Occipital lobe (tissue), 1 donor: ENCODE measurements at regions not wholly inside any gene's neighbourhood (a gene's known extent, or its start where the extent isn't known, plus 50 kb on each side); places are given as distances from the start of the nearest gene placed in this dataset.

Experiments
- DNase-seq: peaks from one replicate; lab custom pipeline; 2025; lab: John Stamatoyannopoulos, UW

- no peak for DNase-seq
Observed at GRCh38 chr2:196389670-196390069, 218.3 kb upstream of the STK17B start.

- no peak for DNase-seq
Observed at GRCh38 chr2:196390243-196391148, 219.1 kb upstream of the STK17B start.

- no peak for DNase-seq
Observed at GRCh38 chr2:196391149-196391479, 219.7 kb upstream of the STK17B start.

GRCh38 chr2:196399096-196399495 lies 227.7 kb upstream of the STK17B start:
- DNase-seq, result no peak

- no peak for DNase-seq
Observed at GRCh38 chr2:196399722-196400691, 228.6 kb upstream of the STK17B start.

- DNase-seq, result no peak
Observed at GRCh38 chr2:196403471-196403870, 232.1 kb upstream of the STK17B start.

- DNase-seq, result no peak
Observed at GRCh38 chr2:196404276-196404675, 232.9 kb upstream of the STK17B start.

GRCh38 chr2:196407675-196408264 lies 231.7 kb upstream of the CCDC150 start:
- no peak for DNase-seq

- no peak for DNase-seq
Observed at GRCh38 chr2:196409376-196409775, 230.1 kb upstream of the CCDC150 start.

- no peak for DNase-seq
Observed at GRCh38 chr2:196410008-196410407, 229.5 kb upstream of the CCDC150 start.

- peak; percentile 18 for DNase-seq
Observed at GRCh38 chr2:196413821-196414274, 225.7 kb upstream of the CCDC150 start.

GRCh38 chr2:196415384-196415783 lies 224.1 kb upstream of the CCDC150 start:
- no peak for DNase-seq

GRCh38 chr2:196420143-196420542 lies 219.4 kb upstream of the CCDC150 start:
- DNase-seq, result no peak

- DNase-seq, result no peak
Observed at GRCh38 chr2:196421880-196422279, 217.6 kb upstream of the CCDC150 start.

GRCh38 chr2:196422361-196422760 lies 217.2 kb upstream of the CCDC150 start:
- no peak for DNase-seq

- DNase-seq, result no peak
Observed at GRCh38 chr2:196426122-196426521, 213.4 kb upstream of the CCDC150 start.

- no peak for DNase-seq
Observed at GRCh38 chr2:196427986-196428634, 211.4 kb upstream of the CCDC150 start.

- DNase-seq, result no peak
Observed at GRCh38 chr2:196431076-196431475, 208.4 kb upstream of the CCDC150 start.

- DNase-seq, result no peak
Observed at GRCh38 chr2:196431957-196432356, 207.6 kb upstream of the CCDC150 start.

- DNase-seq, result no peak
Observed at GRCh38 chr2:196433116-196433515, 206.4 kb upstream of the CCDC150 start.

- DNase-seq, result no peak
Observed at GRCh38 chr2:196434217-196434616, 205.3 kb upstream of the CCDC150 start.
